ENCODE measurements at regions not wholly inside any gene's neighbourhood (a gene's known extent, or its start where the extent isn't known, plus 50 kb on each side); places are given as distances from the start of the nearest gene placed in this dataset.

DNA sequence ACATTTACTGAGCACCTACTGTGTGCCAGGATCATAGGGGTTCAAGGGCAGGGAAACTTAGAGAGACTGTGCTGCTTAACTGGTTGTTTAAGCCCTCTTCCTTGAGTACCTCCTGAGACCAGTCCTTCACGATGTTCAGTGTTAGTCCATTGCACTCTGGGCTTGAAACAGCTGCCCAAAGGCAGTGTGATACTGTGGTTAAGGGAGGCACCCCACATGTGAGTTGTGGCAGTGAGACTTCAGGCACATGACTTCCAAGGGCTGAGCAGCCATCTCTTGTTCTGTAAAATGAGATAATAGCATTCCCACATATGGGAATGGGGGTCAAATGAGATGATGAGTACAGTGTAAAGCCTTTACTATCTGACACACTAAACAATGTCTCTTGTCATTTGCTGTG is 75.1 kb downstream of the LINGO1 start:
- WGBS (ENCODE audit: insufficient coverage): 100% methylated on average over 1 of the region's 1 CpG
- no peak overlapping the region for H3K27ac ChIP-seq (ENCODE audit: insufficient read depth in 1 of 2, low read depth in 1 of 2, low read length in 2 of 2, poor library complexity in 1 of 2, severe bottlenecking in 2 of 2)
- no peak overlapping the region for H3K4me3 ChIP-seq (ENCODE audit: control insufficient read depth in 1 of 7, extremely low read depth in 1 of 7, insufficient read depth in 4 of 7, low read depth in 2 of 7, low read length in 6 of 7)
- H3K4me1 ChIP-seq (ENCODE audit: control extremely low read depth in 1 of 4, control insufficient read depth in 4 of 4, insufficient read depth in 4 of 4, low read length in 3 of 4): no peaks in the 10 kb centered on the region
- no peaks in the 10 kb centered on the region for H3K27me3 ChIP-seq (replicated peaks in 2 of 5; ENCODE audit: control insufficient read depth in 4 of 5, insufficient read depth in 5 of 5, low read length in 4 of 5)
- H3K9me3 ChIP-seq (ENCODE audit: control extremely low read depth in 1 of 5, control insufficient read depth in 4 of 5, insufficient read depth in 2 of 5, low read depth in 1 of 5, low read length in 4 of 5): peaks cover 0 to 2% (median 0%) of the 10 kb centered on the region in 5 experiments
- POLR2A ChIA-PET: no interaction called here
- CTCF ChIA-PET: interaction anchor here (1.4 kb wide), 1 partner anchor 11 kb away, joined by 4 read pairs; no protein-coding TSS in a partner anchor
- no peak for DNase-seq
- no peaks in the 10 kb centered on the region for H3K36me3 ChIP-seq (ENCODE audit: control insufficient read depth in 4 of 4, insufficient read depth in 4 of 4, low read length in 3 of 4)

DNA sequence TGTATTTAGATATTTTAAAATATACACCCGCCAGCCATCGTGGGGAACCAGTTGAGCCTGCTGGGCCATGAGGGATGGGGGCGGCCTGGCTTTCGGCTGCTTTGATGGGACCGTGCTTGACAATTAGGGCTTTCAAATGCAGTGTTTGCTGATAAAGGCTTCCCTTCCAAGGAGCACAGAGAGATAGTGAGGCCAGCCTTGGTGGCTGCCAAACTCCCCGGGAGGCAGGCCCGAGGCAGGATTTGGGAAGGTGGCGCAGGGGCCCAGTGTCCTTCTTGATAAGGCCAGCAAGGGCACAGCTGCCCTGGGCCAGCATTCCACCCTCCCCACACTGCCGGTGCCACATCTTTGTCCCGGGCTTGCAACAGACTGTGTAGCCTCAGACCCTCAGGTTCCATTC is 75.6 kb downstream of the LINGO1 start:
- POLR2A ChIA-PET: no interaction called here

DNA sequence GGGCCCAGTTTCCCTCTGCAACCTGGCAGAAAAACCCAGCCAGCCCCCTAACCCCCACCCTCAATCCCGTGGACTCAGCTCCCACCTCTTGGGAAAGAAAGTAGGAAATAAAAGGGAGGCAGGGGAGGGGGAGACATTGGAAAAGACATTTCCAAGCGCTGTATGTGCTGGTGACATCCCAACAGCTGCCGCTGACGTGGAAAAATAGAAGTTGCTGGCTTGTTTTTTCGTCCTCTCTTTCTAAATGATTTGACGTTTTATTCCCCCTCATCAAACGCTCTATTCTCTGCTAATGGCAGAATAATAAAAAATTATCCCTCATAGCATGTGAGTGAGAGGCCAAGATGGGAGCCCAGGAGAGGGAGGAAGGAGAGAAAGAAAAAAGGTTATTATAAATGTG is 76.1 kb downstream of the LINGO1 start:
- Histone ChIP-seq H3K4me1 (ENCODE audit: control extremely low read depth in 1 of 4, control insufficient read depth in 4 of 4, insufficient read depth in 4 of 4, low read length in 3 of 4) (no peaks in the 10 kb centered on the region), H3K36me3 (ENCODE audit: control insufficient read depth in 4 of 4, insufficient read depth in 4 of 4, low read length in 3 of 4) (no peaks in the 10 kb centered on the region), H3K27me3 (replicated peaks in 2 of 5; ENCODE audit: control insufficient read depth in 4 of 5, insufficient read depth in 5 of 5, low read length in 4 of 5) (no peaks in the 10 kb centered on the region), H3K4me3 (ENCODE audit: control insufficient read depth in 1 of 7, extremely low read depth in 1 of 7, insufficient read depth in 4 of 7, low read depth in 2 of 7, low read length in 6 of 7) (no peak overlapping the region), H3K9me3 (ENCODE audit: control extremely low read depth in 1 of 5, control insufficient read depth in 4 of 5, insufficient read depth in 2 of 5, low read depth in 1 of 5, low read length in 4 of 5) (peaks cover 0 to 2% (median 0%) of the 10 kb centered on the region in 5 experiments), H3K27ac (ENCODE audit: insufficient read depth in 1 of 2, low read depth in 1 of 2, low read length in 2 of 2, poor library complexity in 1 of 2, severe bottlenecking in 2 of 2) (no peak overlapping the region)
- CTCF ChIA-PET: interaction anchor here (0.5 kb wide), 1 partner anchor 238 kb away, joined by 3 read pairs; no protein-coding TSS in a partner anchor
- POLR2A ChIA-PET: no interaction called here
- WGBS (ENCODE audit: insufficient coverage): 93% methylated on average over 3 of the region's 7 CpGs
- no peak for DNase-seq

More for the DNA sequence above, 75.6 kb downstream of the LINGO1 start:
- Histone ChIP-seq H3K27ac (ENCODE audit: insufficient read depth in 1 of 2, low read depth in 1 of 2, low read length in 2 of 2, poor library complexity in 1 of 2, severe bottlenecking in 2 of 2) (no peak overlapping the region), H3K4me1 (ENCODE audit: control extremely low read depth in 1 of 4, control insufficient read depth in 4 of 4, insufficient read depth in 4 of 4, low read length in 3 of 4) (no peaks in the 10 kb centered on the region), H3K36me3 (ENCODE audit: control insufficient read depth in 4 of 4, insufficient read depth in 4 of 4, low read length in 3 of 4) (no peaks in the 10 kb centered on the region), H3K9me3 (ENCODE audit: control extremely low read depth in 1 of 5, control insufficient read depth in 4 of 5, insufficient read depth in 2 of 5, low read depth in 1 of 5, low read length in 4 of 5) (peaks cover 0 to 2% (median 0%) of the 10 kb centered on the region in 5 experiments), H3K27me3 (replicated peaks in 2 of 5; ENCODE audit: control insufficient read depth in 4 of 5, insufficient read depth in 5 of 5, low read length in 4 of 5) (no peaks in the 10 kb centered on the region), H3K4me3 (ENCODE audit: control insufficient read depth in 1 of 7, extremely low read depth in 1 of 7, insufficient read depth in 4 of 7, low read depth in 2 of 7, low read length in 6 of 7) (no peak overlapping the region)
- 96% methylated on average over 7 of the region's 10 CpGs for WGBS (ENCODE audit: insufficient coverage)
- no peak for DNase-seq
- CTCF ChIA-PET: no interaction called here

DNA sequence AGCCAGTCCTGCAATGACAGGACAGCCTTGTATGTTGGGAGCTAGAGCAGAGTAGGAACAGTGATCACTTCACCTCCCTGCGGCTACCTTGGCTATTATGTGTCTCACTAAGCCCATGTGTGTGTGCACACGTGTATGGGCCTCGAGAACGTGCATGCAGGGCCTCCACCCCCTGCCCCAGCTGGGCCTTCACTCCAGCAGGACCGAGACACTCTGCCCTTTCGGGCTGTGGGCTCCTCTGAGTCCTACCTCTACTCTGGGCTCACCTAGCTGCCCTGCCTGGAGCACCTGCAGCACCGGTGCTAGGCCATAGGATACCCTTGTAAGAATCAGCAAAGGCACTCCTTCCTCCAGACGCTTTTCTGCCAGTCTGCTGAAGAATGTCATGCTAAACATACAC is 77.5 kb downstream of the LINGO1 start:
- Histone ChIP-seq H3K4me1 (ENCODE audit: control extremely low read depth in 1 of 4, control insufficient read depth in 4 of 4, insufficient read depth in 4 of 4, low read length in 3 of 4) (no peaks in the 10 kb centered on the region), H3K4me3 (ENCODE audit: control insufficient read depth in 1 of 7, extremely low read depth in 1 of 7, insufficient read depth in 4 of 7, low read depth in 2 of 7, low read length in 6 of 7) (no peak overlapping the region), H3K36me3 (ENCODE audit: control insufficient read depth in 4 of 4, insufficient read depth in 4 of 4, low read length in 3 of 4) (no peaks in the 10 kb centered on the region), H3K27me3 (replicated peaks in 2 of 5; ENCODE audit: control insufficient read depth in 4 of 5, insufficient read depth in 5 of 5, low read length in 4 of 5) (no peaks in the 10 kb centered on the region), H3K9me3 (ENCODE audit: control extremely low read depth in 1 of 5, control insufficient read depth in 4 of 5, insufficient read depth in 2 of 5, low read depth in 1 of 5, low read length in 4 of 5) (no peaks in the 10 kb centered on the region), H3K27ac (ENCODE audit: insufficient read depth in 1 of 2, low read depth in 1 of 2, low read length in 2 of 2, poor library complexity in 1 of 2, severe bottlenecking in 2 of 2) (no peak overlapping the region)
- no peak for DNase-seq
- ChIA-PET CTCF (interaction anchor here (1.6 kb wide), 1 partner anchor 11 kb away, joined by 4 read pairs; no protein-coding TSS in a partner anchor), POLR2A (no interaction called here)
- WGBS (ENCODE audit: insufficient coverage): 97% methylated on average over 8 of the region's 8 CpGs

DNA sequence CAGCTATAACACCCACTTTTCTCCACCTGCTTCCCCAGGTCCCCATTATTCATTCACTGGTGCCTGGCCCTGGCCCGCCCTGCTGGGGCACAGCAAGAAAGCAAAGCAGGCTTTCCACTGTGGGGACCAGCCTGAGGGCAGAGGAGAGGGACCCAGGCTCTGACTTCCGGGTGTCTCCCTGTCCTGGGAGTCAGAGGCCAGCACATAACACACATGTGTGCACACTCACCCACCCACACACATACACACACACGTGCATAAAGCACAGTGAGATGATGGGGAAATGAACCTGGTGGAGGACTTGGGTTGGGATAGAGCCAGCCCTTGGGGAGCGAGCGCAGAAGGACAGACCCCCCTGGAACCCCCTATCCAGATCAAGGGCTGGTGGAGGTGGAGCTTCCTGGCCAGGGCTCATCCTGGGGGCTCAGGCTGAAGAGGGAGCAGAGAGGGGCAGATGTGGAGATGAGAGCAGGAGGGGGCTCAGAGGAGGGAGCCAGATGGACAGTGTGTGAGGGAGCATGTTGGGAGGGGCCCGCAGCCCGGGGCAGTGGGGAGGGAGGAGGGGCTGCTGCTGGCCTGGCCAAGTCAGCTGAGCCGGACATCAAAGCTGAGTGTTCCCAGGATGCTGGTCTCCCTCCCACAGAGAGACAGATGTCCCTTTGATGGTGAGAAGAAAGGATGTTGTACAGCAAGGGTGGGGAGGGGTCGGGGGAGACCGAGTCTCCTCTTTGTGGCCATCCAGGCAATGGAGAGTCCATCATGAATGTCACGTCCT is 78.2 kb downstream of the LINGO1 start:
- 97% methylated on average over 6 of the region's 11 CpGs for WGBS (ENCODE audit: insufficient coverage)
- CTCF ChIA-PET: interaction anchor here (1.6 kb wide), 1 partner anchor 11 kb away, joined by 4 read pairs; no protein-coding TSS in a partner anchor
- no peak for DNase-seq
- Histone ChIP-seq H3K27me3 (replicated peaks in 2 of 5; ENCODE audit: control insufficient read depth in 4 of 5, insufficient read depth in 5 of 5, low read length in 4 of 5) (no peaks in the 10 kb centered on the region), H3K27ac (ENCODE audit: insufficient read depth in 1 of 2, low read depth in 1 of 2, low read length in 2 of 2, poor library complexity in 1 of 2, severe bottlenecking in 2 of 2) (no peak overlapping the region), H3K9me3 (ENCODE audit: control extremely low read depth in 1 of 5, control insufficient read depth in 4 of 5, insufficient read depth in 2 of 5, low read depth in 1 of 5, low read length in 4 of 5) (no peaks in the 10 kb centered on the region), H3K36me3 (ENCODE audit: control insufficient read depth in 4 of 4, insufficient read depth in 4 of 4, low read length in 3 of 4) (no peaks in the 10 kb centered on the region), H3K4me1 (ENCODE audit: control extremely low read depth in 1 of 4, control insufficient read depth in 4 of 4, insufficient read depth in 4 of 4, low read length in 3 of 4) (no peaks in the 10 kb centered on the region), H3K4me3 (ENCODE audit: control insufficient read depth in 1 of 7, extremely low read depth in 1 of 7, insufficient read depth in 4 of 7, low read depth in 2 of 7, low read length in 6 of 7) (no peak overlapping the region)
- POLR2A ChIA-PET: no interaction called here

DNA sequence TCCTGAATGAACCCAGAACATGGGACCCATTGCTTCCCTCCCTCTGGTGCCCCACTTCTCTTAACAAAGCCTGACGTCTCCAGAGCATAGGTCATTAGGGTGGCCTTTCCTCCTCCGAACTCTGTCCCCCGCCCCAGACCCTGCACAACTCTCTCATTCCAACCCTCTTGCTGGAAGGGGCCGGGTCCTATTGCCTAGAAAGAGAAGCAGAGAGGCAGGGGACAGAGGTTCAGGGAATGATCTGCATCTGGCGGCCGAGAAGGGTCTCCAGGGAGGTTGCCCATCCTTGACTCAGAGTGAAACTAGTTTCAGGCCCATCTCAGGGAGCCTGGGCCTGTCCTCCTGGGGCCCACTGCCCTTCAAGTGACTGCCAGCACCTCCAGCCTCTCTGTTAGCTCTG is 79.0 kb downstream of the LINGO1 start:
- Histone ChIP-seq H3K9me3 (ENCODE audit: control extremely low read depth in 1 of 5, control insufficient read depth in 4 of 5, insufficient read depth in 2 of 5, low read depth in 1 of 5, low read length in 4 of 5) (no peaks in the 10 kb centered on the region), H3K27me3 (replicated peaks in 2 of 5; ENCODE audit: control insufficient read depth in 4 of 5, insufficient read depth in 5 of 5, low read length in 4 of 5) (no peaks in the 10 kb centered on the region), H3K27ac (ENCODE audit: insufficient read depth in 1 of 2, low read depth in 1 of 2, low read length in 2 of 2, poor library complexity in 1 of 2, severe bottlenecking in 2 of 2) (no peak overlapping the region), H3K4me3 (ENCODE audit: control insufficient read depth in 1 of 7, extremely low read depth in 1 of 7, insufficient read depth in 4 of 7, low read depth in 2 of 7, low read length in 6 of 7) (no peak overlapping the region), H3K36me3 (ENCODE audit: control insufficient read depth in 4 of 4, insufficient read depth in 4 of 4, low read length in 3 of 4) (no peaks in the 10 kb centered on the region), H3K4me1 (ENCODE audit: control extremely low read depth in 1 of 4, control insufficient read depth in 4 of 4, insufficient read depth in 4 of 4, low read length in 3 of 4) (peaks cover 0 to 5% (median 3%) of the 10 kb centered on the region in 4 experiments)
- WGBS (ENCODE audit: insufficient coverage): 100% methylated on average over 2 of the region's 6 CpGs
- ChIA-PET CTCF (interaction anchor here (1.6 kb wide), 1 partner anchor 10 kb away, joined by 4 read pairs; no protein-coding TSS in a partner anchor), POLR2A (no interaction called here)
- no peak for DNase-seq

DNA sequence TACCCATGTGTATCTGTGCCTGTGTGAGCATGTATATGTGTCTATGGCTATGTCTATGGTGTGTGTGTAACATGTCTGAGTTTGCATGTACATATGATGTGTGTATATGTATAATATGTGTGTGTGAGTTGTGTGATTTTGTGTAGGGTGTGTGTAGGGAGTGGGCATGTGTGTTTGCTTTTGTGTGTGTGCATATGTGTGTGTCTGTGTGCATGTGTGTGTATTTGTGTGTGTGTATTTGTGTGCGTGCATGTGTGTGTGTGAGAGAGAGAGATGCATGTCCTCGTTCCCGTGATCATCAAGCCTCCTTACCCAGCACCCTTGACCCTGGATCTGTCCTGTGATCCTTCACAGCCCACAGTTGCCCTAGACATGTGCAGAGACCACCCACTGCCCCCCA is 79.5 kb downstream of the LINGO1 start:
- ChIA-PET CTCF (no interaction called here), POLR2A (no interaction called here)
- Histone ChIP-seq H3K4me3 (ENCODE audit: control insufficient read depth in 1 of 7, extremely low read depth in 1 of 7, insufficient read depth in 4 of 7, low read depth in 2 of 7, low read length in 6 of 7) (no peak overlapping the region), H3K27me3 (replicated peaks in 2 of 5; ENCODE audit: control insufficient read depth in 4 of 5, insufficient read depth in 5 of 5, low read length in 4 of 5) (no peaks in the 10 kb centered on the region), H3K36me3 (ENCODE audit: control insufficient read depth in 4 of 4, insufficient read depth in 4 of 4, low read length in 3 of 4) (no peaks in the 10 kb centered on the region), H3K27ac (ENCODE audit: insufficient read depth in 1 of 2, low read depth in 1 of 2, low read length in 2 of 2, poor library complexity in 1 of 2, severe bottlenecking in 2 of 2) (no peak overlapping the region), H3K9me3 (ENCODE audit: control extremely low read depth in 1 of 5, control insufficient read depth in 4 of 5, insufficient read depth in 2 of 5, low read depth in 1 of 5, low read length in 4 of 5) (no peaks in the 10 kb centered on the region), H3K4me1 (ENCODE audit: control extremely low read depth in 1 of 4, control insufficient read depth in 4 of 4, insufficient read depth in 4 of 4, low read length in 3 of 4) (peaks cover 0 to 10% (median 7%) of the 10 kb centered on the region in 4 experiments)
- no peak for DNase-seq
- 100% methylated on average over 2 of the region's 3 CpGs for WGBS (ENCODE audit: insufficient coverage)
